OCI-LY7 (cell line): ENCODE measurements at regions not wholly inside any gene's neighbourhood (a gene's known extent, or its start where the extent isn't known, plus 50 kb on each side); places are given as distances from the start of the nearest gene placed in this dataset.

Source experiments
- BruUV-seq: library from RNA; stranded (reverse); fragments of 400-500 nt; replicated peaks from 2 replicates; lab custom pipeline; 2021; lab: Mats Ljungman, UMichigan
- CTCF ChIA-PET: fragments of 300-600 bp; sonication (Branson Sonifier 250); formaldehyde crosslinking; loops from one replicate; lab custom pipeline; 2022; ENCODE audit warnings: antibody characterized with exemption; ENCODE audit not compliant: unreplicated experiment; lab: Charles Lee
- POLR2A ChIA-PET: fragments of 300-600 bp; sonication (Branson Sonifier 250); formaldehyde crosslinking; loops from one replicate; lab custom pipeline; 2022; ENCODE audit warnings: antibody characterized with exemption; lab: Charles Lee
- DNase-seq: peaks from one replicate; pipeline ENCODE4 v3.0.0-alpha.2; 2015; ENCODE audit warnings: low spot score
- H2AFZ ChIP-seq: fragments of 200-600 bp; sonication (generic), shearing (Covaris generic); 2 replicates; pipeline ENCODE4 v1.6.1; 2014; ENCODE audit warnings: mild to moderate bottlenecking, antibody characterized with exemption, low read length, moderate library complexity
- H3K27ac ChIP-seq: fragments of 200-600 bp; sonication (generic); 2 replicates; pipeline ENCODE4 v1.5.1; 2014; ENCODE audit warnings: mixed run types, low read depth, mild to moderate bottlenecking, moderate library complexity, low read length, inconsistent platforms; ENCODE audit not compliant: poor library complexity, severe bottlenecking
- H3K36me3 ChIP-seq: fragments of 200-600 bp; sonication (generic); 2 replicates; pipeline ENCODE4 v1.6.1; 2014; ENCODE audit warnings: mild to moderate bottlenecking, antibody characterized with exemption, low read length, moderate library complexity, mixed read lengths; ENCODE audit not compliant: insufficient read depth
- H3K4me1 ChIP-seq: fragments of 200-600 bp; sonication (generic); 2 replicates; pipeline ENCODE4 v1.5.1; 2014; ENCODE audit warnings: mild to moderate bottlenecking, low read length; ENCODE audit not compliant: insufficient read depth, poor library complexity, severe bottlenecking
- H3K4me2 ChIP-seq: fragments of 200-600 bp; sonication (generic); 2 replicates; pipeline ENCODE4 v1.6.1; 2014; ENCODE audit warnings: mild to moderate bottlenecking, low read length
- H3K4me3 ChIP-seq: fragments of 200-600 bp; sonication (generic); 2 replicates; pipeline ENCODE4 v1.5.1; 2014; ENCODE audit warnings: mild to moderate bottlenecking, low read depth, low read length; ENCODE audit not compliant: poor library complexity, severe bottlenecking
- H3K79me2 ChIP-seq: fragments of 200-600 bp; sonication (generic); 2 replicates; pipeline ENCODE4 v1.6.1; 2016; ENCODE audit warnings: low read depth, mild to moderate bottlenecking, low read length, moderate library complexity, mixed read lengths; ENCODE audit not compliant: insufficient read depth
- H3K9me2 ChIP-seq: fragments of 200-600 bp; sonication (generic); 2 replicates; pipeline ENCODE4 v1.6.1; 2016; ENCODE audit warnings: mild to moderate bottlenecking, low read length, mixed read lengths; ENCODE audit not compliant: insufficient read depth
- H3K9me3 ChIP-seq: fragments of 200-600 bp; sonication (generic); 2 replicates; pipeline ENCODE4 v1.6.1; 2014; ENCODE audit warnings: mild to moderate bottlenecking, mixed run types, low read length, mixed read lengths
- H4K20me1 ChIP-seq: fragments of 200-600 bp; sonication (generic); 2 replicates; pipeline ENCODE4 v1.6.1; 2014; ENCODE audit warnings: mild to moderate bottlenecking, antibody characterized with exemption, low read length, moderate library complexity, mixed read lengths; ENCODE audit not compliant: insufficient read depth
- EZH2phosphoT487 ChIP-seq: fragments of 200-600 bp; sonication (generic); IDR thresholded peaks from 2 replicates; pipeline ENCODE4 v1.6.1; 2018; ENCODE audit warnings: low read depth, borderline replicate concordance, mild to moderate bottlenecking, mixed run types, antibody characterized with exemption, low read length, moderate library complexity, mixed read lengths
- intact Hi-C: fragments of 100-400 bp; cut with micrococcal nuclease; formaldehyde crosslinking; loops from one replicate; pipeline ENCODE4 v1.10.0; 2022; ENCODE audit not compliant: unreplicated experiment
- TF ChIP-seq, protein P1 (sequence below): fragments of 200-600 bp; sonication (generic); conservative IDR thresholded peaks from 2 replicates; pipeline ENCODE4 v1.5.1; 2014; ENCODE audit warnings: mild to moderate bottlenecking, antibody characterized with exemption, low read length, moderate library complexity, mixed read lengths

DNA sequence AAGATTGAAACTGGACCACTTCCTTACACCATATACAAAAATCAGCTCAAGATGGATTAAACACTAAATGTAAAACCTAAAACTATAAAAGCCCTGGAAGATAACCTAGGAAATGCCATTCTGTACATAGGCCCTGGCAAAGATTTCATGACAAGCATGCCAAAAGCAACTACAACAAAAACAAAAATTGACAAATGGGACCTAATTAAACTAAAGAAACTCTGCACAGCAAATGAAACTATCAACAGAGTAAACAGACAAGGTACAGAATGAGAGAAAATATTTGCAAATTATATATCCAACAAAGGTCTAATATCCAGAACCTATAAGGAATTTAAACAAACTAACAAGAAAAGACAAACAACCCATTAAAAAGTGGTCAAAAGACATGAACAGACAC is 173.1 kb upstream of the CCDC54 start:
- Histone ChIP-seq H3K27ac (no peak overlapping the region), H3K36me3 (no peaks in the 10 kb centered on the region), H3K4me3 (no peak overlapping the region), H3K9me3 (no peaks in the 10 kb centered on the region), H3K79me2 (no peaks in the 10 kb centered on the region), H3K9me2 (no peaks in the 10 kb centered on the region), H3K4me2 (no peak overlapping the region), H2AFZ (no peak overlapping the region), H3K4me1 (no peaks in the 10 kb centered on the region), H4K20me1 (no peaks in the 10 kb centered on the region)
- BruUV-seq: no TSS peak
- intact Hi-C loops: no loop called here
- no peak for DNase-seq
- ChIA-PET POLR2A (no interaction called here), CTCF (no interaction called here)
- no peak for TF ChIP-seq EZH2phosphoT487
- TF ChIP-seq, protein P1, sequence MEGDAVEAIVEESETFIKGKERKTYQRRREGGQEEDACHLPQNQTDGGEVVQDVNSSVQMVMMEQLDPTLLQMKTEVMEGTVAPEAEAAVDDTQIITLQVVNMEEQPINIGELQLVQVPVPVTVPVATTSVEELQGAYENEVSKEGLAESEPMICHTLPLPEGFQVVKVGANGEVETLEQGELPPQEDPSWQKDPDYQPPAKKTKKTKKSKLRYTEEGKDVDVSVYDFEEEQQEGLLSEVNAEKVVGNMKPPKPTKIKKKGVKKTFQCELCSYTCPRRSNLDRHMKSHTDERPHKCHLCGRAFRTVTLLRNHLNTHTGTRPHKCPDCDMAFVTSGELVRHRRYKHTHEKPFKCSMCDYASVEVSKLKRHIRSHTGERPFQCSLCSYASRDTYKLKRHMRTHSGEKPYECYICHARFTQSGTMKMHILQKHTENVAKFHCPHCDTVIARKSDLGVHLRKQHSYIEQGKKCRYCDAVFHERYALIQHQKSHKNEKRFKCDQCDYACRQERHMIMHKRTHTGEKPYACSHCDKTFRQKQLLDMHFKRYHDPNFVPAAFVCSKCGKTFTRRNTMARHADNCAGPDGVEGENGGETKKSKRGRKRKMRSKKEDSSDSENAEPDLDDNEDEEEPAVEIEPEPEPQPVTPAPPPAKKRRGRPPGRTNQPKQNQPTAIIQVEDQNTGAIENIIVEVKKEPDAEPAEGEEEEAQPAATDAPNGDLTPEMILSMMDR: no peak

- no peaks in the 10 kb centered on the region for H4K20me1 ChIP-seq
- no peaks in the 10 kb centered on the region for H3K36me3 ChIP-seq
- H3K4me3 ChIP-seq: no peak overlapping the region
- no peak overlapping the region for H3K4me2 ChIP-seq
- ChIA-PET POLR2A (no interaction called here), CTCF (no interaction called here)
- BruUV-seq: no TSS peak
- TF ChIP-seq EZH2phosphoT487: no peak
- TF ChIP-seq, protein P1: no peak
- H2AFZ ChIP-seq: no peak overlapping the region
- H3K4me1 ChIP-seq: no peaks in the 10 kb centered on the region
- H3K9me3 ChIP-seq: no peaks in the 10 kb centered on the region
- no peaks in the 10 kb centered on the region for H3K79me2 ChIP-seq
- no peak overlapping the region for H3K27ac ChIP-seq
- no peaks in the 10 kb centered on the region for H3K9me2 ChIP-seq
- intact Hi-C loops: no loop called here
- DNase-seq: no peak
These were observed 171.9 kb upstream of the CCDC54 start for GRCh38 chr3:107205358-107205757.

- Histone ChIP-seq H3K4me3 (no peak overlapping the region), H3K79me2 (no peaks in the 10 kb centered on the region), H3K36me3 (no peaks in the 10 kb centered on the region), H3K9me3 (no peaks in the 10 kb centered on the region), H3K9me2 (no peaks in the 10 kb centered on the region), H3K4me2 (no peak overlapping the region), H3K4me1 (no peaks in the 10 kb centered on the region), H2AFZ (no peak overlapping the region), H3K27ac (no peak overlapping the region), H4K20me1 (no peaks in the 10 kb centered on the region)
- BruUV-seq: no TSS peak
- intact Hi-C loops: no loop called here
- DNase-seq: peak; percentile 35
- POLR2A ChIA-PET: no interaction called here
- TF ChIP-seq EZH2phosphoT487: no peak
- TF ChIP-seq, protein P1: peak; percentile 81
- CTCF ChIA-PET: no interaction called here
These were observed 171.1 kb upstream of the CCDC54 start for GRCh38 chr3:107206141-107206540.
